Activated B cell treated with CpG ODN at 0.5 μM for 24 hours (primary cell): ENCODE measurements at regions not wholly inside any gene's neighbourhood (a gene's known extent, or its start where the extent isn't known, plus 50 kb on each side); places are given as distances from the start of the nearest gene placed in this dataset.
"Not testable (repeated sequence)": the region's sequence is repeated elsewhere in the genome, so short reads cannot be mapped to it uniquely, and the experiment has no call there.

Source experiments
- ATAC-seq: fragments of 200-7000 bp; cut with Tn5 transposase; one replicate; pipeline ENCODE4 v1.10.0; 2021; ENCODE audit warnings: low read depth, mild to moderate bottlenecking, moderate library complexity
- CTCF ChIA-PET: fragments of 350-600 bp; sonication (Branson Sonifier 250); formaldehyde crosslinking; loops from one replicate; lab custom pipeline; 2021; ENCODE audit warnings: antibody characterized with exemption; lab: Charles Lee
- POLR2A ChIA-PET: fragments of 350-600 bp; sonication (Branson Sonifier 250); formaldehyde crosslinking; loops from one replicate; lab custom pipeline; 2021; ENCODE audit warnings: antibody characterized with exemption; lab: Charles Lee
- DNase-seq: peaks from one replicate; pipeline ENCODE4 v3.0.0; 2022
- H3K27ac Mint-ChIP-seq: one replicate; pipeline ENCODE4 v1.8.0; 2020; ENCODE audit warnings: mixed read lengths
- H3K27me3 Mint-ChIP-seq: one replicate; pipeline ENCODE4 v1.8.0; 2021; ENCODE audit warnings: mixed read lengths
- H3K36me3 Mint-ChIP-seq: one replicate; pipeline ENCODE4 v1.8.0; 2021; ENCODE audit warnings: low read depth, mixed read lengths
- H3K4me1 Mint-ChIP-seq: one replicate; pipeline ENCODE4 v1.8.0; 2021; ENCODE audit warnings: mixed read lengths
- H3K4me3 Mint-ChIP-seq: one replicate; pipeline ENCODE4 v1.8.0; 2020; ENCODE audit warnings: mild to moderate bottlenecking, mixed read lengths
- H3K9me3 Mint-ChIP-seq: one replicate; pipeline ENCODE4 v1.8.0; 2020; ENCODE audit warnings: mixed read lengths
- CTCF ChIP-seq: fragments of 200-600 bp; IDR thresholded peaks from one replicate; pipeline ENCODE4 v1.8.0; 2022; ENCODE audit warnings: antibody characterized with exemption, mild to moderate bottlenecking
- intact Hi-C: fragments of 100-400 bp; cut with micrococcal nuclease; formaldehyde crosslinking; loops from one replicate; pipeline ENCODE4 v1.15.1; 2024

GRCh38 chr7:159306012-159306411 lies 161.3 kb upstream of the VIPR2 start:
- no peaks in the 10 kb centered on the region for H3K36me3 Mint-ChIP-seq
- no peak overlapping the region for H3K27ac Mint-ChIP-seq
- CTCF ChIA-PET = no interaction called here
- no peak overlapping the region for H3K4me3 Mint-ChIP-seq
- no peak for DNase-seq
- no peak for TF ChIP-seq CTCF
- no peaks in the 10 kb centered on the region for H3K27me3 Mint-ChIP-seq
- no peak for ATAC-seq
- intact Hi-C loops = no loop called here
- POLR2A ChIA-PET = no interaction called here
- H3K4me1 Mint-ChIP-seq = no peaks in the 10 kb centered on the region
- no peaks in the 10 kb centered on the region for H3K9me3 Mint-ChIP-seq

- CTCF ChIA-PET, POLR2A ChIA-PET, intact Hi-C loops: not testable (repeated sequence)
Measured at GRCh38 chr7:159305185-159305584, 160.5 kb upstream of the VIPR2 start.

GRCh38 chr7:159303510-159303909 lies 158.8 kb upstream of the VIPR2 start:
- H3K27ac Mint-ChIP-seq, H3K36me3 Mint-ChIP-seq, DNase-seq, H3K4me1 Mint-ChIP-seq, CTCF ChIA-PET, intact Hi-C loops, H3K4me3 Mint-ChIP-seq, POLR2A ChIA-PET, H3K27me3 Mint-ChIP-seq, ATAC-seq, H3K9me3 Mint-ChIP-seq: not testable (repeated sequence)

More at GRCh38 chr7:159305185-159305584, 160.5 kb upstream of the VIPR2 start:
- not testable (repeated sequence) for H3K36me3 Mint-ChIP-seq, ATAC-seq, H3K4me1 Mint-ChIP-seq, DNase-seq, H3K9me3 Mint-ChIP-seq, H3K4me3 Mint-ChIP-seq, H3K27ac Mint-ChIP-seq, H3K27me3 Mint-ChIP-seq

- POLR2A ChIA-PET = no interaction called here
- Mint-ChIP-seq H3K27ac (no peak overlapping the region), H3K27me3 (no peaks in the 10 kb centered on the region), H3K4me3 (no peak overlapping the region), H3K36me3 (no peaks in the 10 kb centered on the region), H3K9me3 (peaks cover 5% of the 10 kb centered on the region), H3K4me1 (no peaks in the 10 kb centered on the region)
- ATAC-seq (no peak), DNase-seq (no peak)
- CTCF ChIA-PET = no interaction called here
- intact Hi-C loops = no loop called here
- TF ChIP-seq CTCF = no peak
Measured at GRCh38 chr7:159296093-159296681, 151.5 kb upstream of the VIPR2 start.

GRCh38 chr7:159286487-159286886 lies 141.8 kb upstream of the VIPR2 start:
- CTCF ChIA-PET, H3K36me3 Mint-ChIP-seq, ATAC-seq, H3K27me3 Mint-ChIP-seq, POLR2A ChIA-PET, H3K4me3 Mint-ChIP-seq, H3K4me1 Mint-ChIP-seq, intact Hi-C loops, DNase-seq, H3K27ac Mint-ChIP-seq: not testable (repeated sequence)
- H3K9me3 Mint-ChIP-seq = peaks cover 17% of the 10 kb centered on the region

GRCh38 chr7:159281573-159281972 lies 136.9 kb upstream of the VIPR2 start:
- Mint-ChIP-seq H3K27me3 (no peaks in the 10 kb centered on the region), H3K9me3 (peaks cover 15% of the 10 kb centered on the region), H3K36me3 (no peaks in the 10 kb centered on the region), H3K27ac (no peak overlapping the region), H3K4me3 (no peak overlapping the region), H3K4me1 (no peaks in the 10 kb centered on the region)
- CTCF ChIA-PET = no interaction called here
- intact Hi-C loops = no loop called here
- DNase-seq (no peak), ATAC-seq (no peak)
- POLR2A ChIA-PET = no interaction called here
- no peak for TF ChIP-seq CTCF

- DNase-seq (no peak), ATAC-seq (no peak)
- H3K27ac Mint-ChIP-seq = no peak overlapping the region
- no peaks in the 10 kb centered on the region for H3K27me3 Mint-ChIP-seq
- H3K9me3 Mint-ChIP-seq = peaks cover 16% of the 10 kb centered on the region
- ChIA-PET POLR2A (no interaction called here), CTCF (no interaction called here)
- no peak overlapping the region for H3K4me3 Mint-ChIP-seq
- TF ChIP-seq CTCF = no peak
- intact Hi-C loops = no loop called here
- H3K4me1 Mint-ChIP-seq = no peaks in the 10 kb centered on the region
- no peaks in the 10 kb centered on the region for H3K36me3 Mint-ChIP-seq
Measured at GRCh38 chr7:159280008-159280407, 135.3 kb upstream of the VIPR2 start.
